Stimulated activated naive CD8-positive, alpha-beta T cell treated with anti-CD3 and anti-CD28 coated beads, Interleukin-15, Interleukin-2, amounts not matched to agents 100 U/mL and 50 U/mL, for 24 hours (primary cell): ENCODE measurements at regions not wholly inside any gene's neighbourhood (a gene's known extent, or its start where the extent isn't known, plus 50 kb on each side); places are given as distances from the start of the nearest gene placed in this dataset.

Experiments used
- ATAC-seq: fragments of 150-1000 bp; cut with Tn5 transposase; one replicate; pipeline ENCODE4 v1.10.0; 2021
- DNase-seq: peaks from one replicate; pipeline ENCODE4 v3.0.0; 2021

- peak; percentile 84 for ATAC-seq
- DNase-seq = peak; percentile 45
Observed at GRCh38 chr3:18295171-18295920, 129.8 kb downstream of the SATB1 start.

- ATAC-seq = no peak
- no peak for DNase-seq
Observed at GRCh38 chr3:18290157-18290556, 135.0 kb downstream of the SATB1 start.

GRCh38 chr3:18288243-18288642, 136.9 kb downstream of the SATB1 start:
- ATAC-seq = no peak

GRCh38 chr3:18284716-18285115, 140.4 kb downstream of the SATB1 start:
- ATAC-seq = no peak
- DNase-seq = no peak

More at GRCh38 chr3:18288243-18288642, 136.9 kb downstream of the SATB1 start:
- DNase-seq = no peak

- ATAC-seq = no peak
- no peak for DNase-seq
Observed at GRCh38 chr3:18283680-18284079, 141.5 kb downstream of the SATB1 start.

- ATAC-seq (no peak), DNase-seq (no peak)
Observed at GRCh38 chr3:18282507-18282906, 142.6 kb downstream of the SATB1 start.

- no peak for ATAC-seq
- DNase-seq = no peak
Observed at GRCh38 chr3:18279226-18279737, 145.9 kb downstream of the SATB1 start.

- DNase-seq = no peak
- ATAC-seq = no peak
Observed at GRCh38 chr3:18264853-18265252, 160.3 kb downstream of the SATB1 start.

- DNase-seq (no peak), ATAC-seq (no peak)
Observed at GRCh38 chr3:18264361-18264760, 160.8 kb downstream of the SATB1 start.

GRCh38 chr3:18258492-18258891, 166.6 kb downstream of the SATB1 start:
- ATAC-seq (no peak), DNase-seq (no peak)

- ATAC-seq (no peak), DNase-seq (no peak)
Observed at GRCh38 chr3:18252578-18252977, 172.6 kb downstream of the SATB1 start.

GRCh38 chr3:18250991-18251390, 174.1 kb downstream of the SATB1 start:
- DNase-seq = no peak
- no peak for ATAC-seq

- ATAC-seq (no peak), DNase-seq (no peak)
Observed at GRCh38 chr3:18249126-18249525, 176.0 kb downstream of the SATB1 start.

- ATAC-seq = no peak
- no peak for DNase-seq
Observed at GRCh38 chr3:18247776-18248310, 177.3 kb downstream of the SATB1 start.

GRCh38 chr3:18247139-18247695, 177.9 kb downstream of the SATB1 start:
- ATAC-seq (no peak), DNase-seq (no peak)

- no peak for ATAC-seq
- DNase-seq = no peak
Observed at GRCh38 chr3:18246336-18247060, 178.6 kb downstream of the SATB1 start.

GRCh38 chr3:18245721-18246120, 179.4 kb downstream of the SATB1 start:
- no peak for ATAC-seq
- no peak for DNase-seq

- ATAC-seq (no peak), DNase-seq (no peak)
Observed at GRCh38 chr3:18241837-18242236, 183.3 kb downstream of the SATB1 start.

- ATAC-seq = no peak
- DNase-seq = no peak
Observed at GRCh38 chr3:18239674-18240073, 185.5 kb downstream of the SATB1 start.

GRCh38 chr3:18238746-18239331, 186.3 kb downstream of the SATB1 start:
- DNase-seq (no peak), ATAC-seq (no peak)

- ATAC-seq = no peak
Observed at GRCh38 chr3:18238332-18238731, 186.8 kb downstream of the SATB1 start.

GRCh38 chr3:18237251-18238005, 187.7 kb downstream of the SATB1 start:
- DNase-seq (no peak), ATAC-seq (peak; percentile 84)

More at GRCh38 chr3:18238332-18238731, 186.8 kb downstream of the SATB1 start:
- no peak for DNase-seq
